ENCODE measurements at regions not wholly inside any gene's neighbourhood (a gene's known extent, or its start where the extent isn't known, plus 50 kb on each side); places are given as distances from the start of the nearest gene placed in this dataset.

- H3K36me3 Mint-ChIP-seq = no peaks in the 10 kb centered on the region
- intact Hi-C loops (cut with micrococcal nuclease) = no loop called here
- ATAC-seq = no peak
- DNase-seq = no peak
- no peaks in the 10 kb centered on the region for H3K4me1 ChIP-seq (ENCODE audit: control insufficient read depth, insufficient read depth, low read length)
- 100% methylated on average over 2 of the region's 4 CpGs for WGBS (ENCODE audit: insufficient coverage)
- TF ChIP-seq, protein P1, sequence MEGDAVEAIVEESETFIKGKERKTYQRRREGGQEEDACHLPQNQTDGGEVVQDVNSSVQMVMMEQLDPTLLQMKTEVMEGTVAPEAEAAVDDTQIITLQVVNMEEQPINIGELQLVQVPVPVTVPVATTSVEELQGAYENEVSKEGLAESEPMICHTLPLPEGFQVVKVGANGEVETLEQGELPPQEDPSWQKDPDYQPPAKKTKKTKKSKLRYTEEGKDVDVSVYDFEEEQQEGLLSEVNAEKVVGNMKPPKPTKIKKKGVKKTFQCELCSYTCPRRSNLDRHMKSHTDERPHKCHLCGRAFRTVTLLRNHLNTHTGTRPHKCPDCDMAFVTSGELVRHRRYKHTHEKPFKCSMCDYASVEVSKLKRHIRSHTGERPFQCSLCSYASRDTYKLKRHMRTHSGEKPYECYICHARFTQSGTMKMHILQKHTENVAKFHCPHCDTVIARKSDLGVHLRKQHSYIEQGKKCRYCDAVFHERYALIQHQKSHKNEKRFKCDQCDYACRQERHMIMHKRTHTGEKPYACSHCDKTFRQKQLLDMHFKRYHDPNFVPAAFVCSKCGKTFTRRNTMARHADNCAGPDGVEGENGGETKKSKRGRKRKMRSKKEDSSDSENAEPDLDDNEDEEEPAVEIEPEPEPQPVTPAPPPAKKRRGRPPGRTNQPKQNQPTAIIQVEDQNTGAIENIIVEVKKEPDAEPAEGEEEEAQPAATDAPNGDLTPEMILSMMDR (IDR thresholded peaks at IDR 0.05) = no peak
- peaks cover 0 to 11% of the 10 kb centered on the region in 2 donors for H3K9me3 Mint-ChIP-seq
- H3K9me3 ChIP-seq (ENCODE audit: control insufficient read depth, insufficient read depth, low read length) = no peaks in the 10 kb centered on the region
- no peak overlapping the region for H3K27ac ChIP-seq (ENCODE audit: low read length)
- H3K36me3 ChIP-seq (ENCODE audit: control insufficient read depth, insufficient read depth, low read length) = no peaks in the 10 kb centered on the region
- H3K27me3 ChIP-seq (ENCODE audit: control insufficient read depth, insufficient read depth, low read length) = no peaks in the 10 kb centered on the region
- H3K4me3 Mint-ChIP-seq = no peak overlapping the region
- H3K27me3 Mint-ChIP-seq (ENCODE audit: low read depth in 2 of 2) = no peaks in the 10 kb centered on the region
- H3K4me1 Mint-ChIP-seq = no peaks in the 10 kb centered on the region
- no peak overlapping the region for H3K27ac Mint-ChIP-seq
- H3K4me3 ChIP-seq (ENCODE audit: low read length) = no peak overlapping the region
Observed at GRCh38 chr12:77571127-77571526, 259.6 kb upstream of the NAV3 start.

DNA sequence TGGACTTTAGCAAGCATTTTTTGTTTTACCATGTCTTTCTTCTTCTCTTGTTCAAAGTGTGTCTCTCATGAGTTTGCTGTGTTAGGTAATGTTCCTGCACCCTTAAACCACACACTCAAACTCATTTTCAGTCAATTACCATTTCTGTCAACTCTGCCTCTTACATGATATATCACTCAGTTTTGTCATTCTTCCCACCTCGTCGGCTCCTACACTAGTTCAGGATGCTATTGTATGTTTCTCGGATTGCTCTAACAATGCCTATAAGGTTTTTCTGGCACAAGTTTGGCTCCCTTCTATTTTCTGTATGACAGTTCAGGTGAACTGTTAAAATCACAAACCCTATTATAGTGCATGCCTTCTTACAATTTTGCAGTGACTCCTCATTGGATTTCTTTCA lies 260.8 kb upstream of the NAV3 start:
- Histone ChIP-seq H3K4me3 (ENCODE audit: low read length) (no peak overlapping the region), H3K36me3 (ENCODE audit: control insufficient read depth, insufficient read depth, low read length) (no peaks in the 10 kb centered on the region), H3K27ac (ENCODE audit: low read length) (no peak overlapping the region), H3K9me3 (ENCODE audit: control insufficient read depth, insufficient read depth, low read length) (no peaks in the 10 kb centered on the region), H3K27me3 (ENCODE audit: control insufficient read depth, insufficient read depth, low read length) (no peaks in the 10 kb centered on the region), H3K4me1 (ENCODE audit: control insufficient read depth, insufficient read depth, low read length) (no peaks in the 10 kb centered on the region)
- no peaks in the 10 kb centered on the region for H3K27me3 Mint-ChIP-seq (ENCODE audit: low read depth in 2 of 2)
- TF ChIP-seq, protein P1 (IDR thresholded peaks at IDR 0.05) = no peak
- H3K9me3 Mint-ChIP-seq = peaks cover 0 to 12% of the 10 kb centered on the region in 2 donors
- no peak for DNase-seq
- WGBS (ENCODE audit: insufficient coverage) = 78% methylated on average over 3 of the region's 3 CpGs
- no peak overlapping the region for H3K4me3 Mint-ChIP-seq
- intact Hi-C loops (cut with micrococcal nuclease) = no loop called here
- H3K36me3 Mint-ChIP-seq = peaks cover 4% of the 10 kb centered on the region
- H3K27ac Mint-ChIP-seq = no peak overlapping the region
- ATAC-seq = no peak
- H3K4me1 Mint-ChIP-seq = no peaks in the 10 kb centered on the region

- no peak for ATAC-seq
- TF ChIP-seq, protein P1 (IDR thresholded peaks at IDR 0.05) = no peak
- DNase-seq = no peak
- H3K9me3 ChIP-seq (ENCODE audit: control insufficient read depth, insufficient read depth, low read length) = peaks cover 8% of the 10 kb centered on the region
- Mint-ChIP-seq H3K4me1 (no peaks in the 10 kb centered on the region), H3K27me3 (ENCODE audit: low read depth in 2 of 2) (no peaks in the 10 kb centered on the region), H3K36me3 (peaks cover 14% of the 10 kb centered on the region), H3K4me3 (no peak overlapping the region), H3K9me3 (peaks cover 12 to 14% of the 10 kb centered on the region in 2 donors), H3K27ac (no peak overlapping the region)
- H3K36me3 ChIP-seq (ENCODE audit: control insufficient read depth, insufficient read depth, low read length) = no peaks in the 10 kb centered on the region
- intact Hi-C loops (cut with micrococcal nuclease) = no loop called here
- 83% methylated on average over 5 of the region's 6 CpGs for whole genome bisulfite sequencing (ENCODE audit: insufficient coverage)
- no peak overlapping the region for H3K4me3 ChIP-seq (ENCODE audit: low read length)
- no peak overlapping the region for H3K27ac ChIP-seq (ENCODE audit: low read length)
- no peaks in the 10 kb centered on the region for H3K4me1 ChIP-seq (ENCODE audit: control insufficient read depth, insufficient read depth, low read length)
- no peaks in the 10 kb centered on the region for H3K27me3 ChIP-seq (ENCODE audit: control insufficient read depth, insufficient read depth, low read length)
Observed at GRCh38 chr12:77560714-77561113, 270.0 kb upstream of the NAV3 start.

DNA sequence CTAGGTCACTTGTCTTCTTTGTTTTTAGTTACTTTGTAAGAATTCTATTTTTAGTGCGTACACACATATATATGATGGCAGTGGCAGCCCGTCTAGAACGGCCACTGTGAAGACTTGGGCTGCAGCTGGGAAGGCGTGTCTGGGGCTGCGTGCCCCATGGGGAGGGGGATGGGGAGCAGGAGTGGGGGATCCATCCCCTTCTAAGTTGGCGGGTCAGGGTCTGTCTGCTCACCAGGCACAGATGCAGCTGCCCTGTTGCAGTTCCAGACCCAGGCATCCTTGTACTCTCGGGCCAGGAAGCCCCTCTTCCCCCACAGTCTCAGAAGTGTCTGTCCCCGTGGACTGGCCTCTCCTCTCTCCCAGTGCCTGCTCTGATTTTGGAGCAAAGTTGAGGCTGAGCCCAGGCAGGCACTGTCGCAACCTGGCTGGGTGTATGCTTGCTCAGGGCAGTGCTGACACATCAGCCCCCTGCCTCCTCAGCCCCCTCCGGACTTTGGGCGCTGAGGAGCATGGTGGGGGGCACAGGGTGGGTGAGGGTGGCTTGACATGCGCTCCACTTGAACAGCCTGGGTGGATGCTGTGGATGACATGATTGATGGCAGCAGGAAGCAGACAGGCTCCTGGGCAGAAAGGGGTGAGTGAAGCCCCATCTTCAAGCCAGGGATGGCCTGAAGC lies 271.2 kb upstream of the NAV3 start:
- ATAC-seq (no peak), DNase-seq (no peak)
- no peak overlapping the region for H3K4me3 ChIP-seq (ENCODE audit: low read length)
- no peaks in the 10 kb centered on the region for H3K27me3 ChIP-seq (ENCODE audit: control insufficient read depth, insufficient read depth, low read length)
- Mint-ChIP-seq H3K27me3 (ENCODE audit: low read depth in 2 of 2) (no peaks in the 10 kb centered on the region), H3K9me3 (peaks cover 9 to 15% of the 10 kb centered on the region in 2 donors), H3K4me1 (no peaks in the 10 kb centered on the region), H3K36me3 (peaks cover 7% of the 10 kb centered on the region), H3K4me3 (no peak overlapping the region), H3K27ac (no peak overlapping the region)
- TF ChIP-seq, protein P1 (IDR thresholded peaks at IDR 0.05) = no peak
- no peak overlapping the region for H3K27ac ChIP-seq (ENCODE audit: low read length)
- no peaks in the 10 kb centered on the region for H3K4me1 ChIP-seq (ENCODE audit: control insufficient read depth, insufficient read depth, low read length)
- H3K9me3 ChIP-seq (ENCODE audit: control insufficient read depth, insufficient read depth, low read length) = peaks cover 8% of the 10 kb centered on the region
- H3K36me3 ChIP-seq (ENCODE audit: control insufficient read depth, insufficient read depth, low read length) = no peaks in the 10 kb centered on the region
- intact Hi-C loops (cut with micrococcal nuclease) = no loop called here
- 90% methylated on average over 12 of the region's 12 CpGs for WGBS (ENCODE audit: insufficient coverage)
